ENCODE measurements at regions not wholly inside any gene's neighbourhood (a gene's known extent, or its start where the extent isn't known, plus 50 kb on each side); places are given as distances from the start of the nearest gene placed in this dataset.
"Not testable (repeated sequence)": the region's sequence is repeated elsewhere in the genome, so short reads cannot be mapped to it uniquely, and the experiment has no call there.

GRCh38 chr3:43838877-43839276 is 148.1 kb downstream of the ABHD5 start:
- DNase-seq, result no peak

- no peak for DNase-seq
Measured at GRCh38 chr3:43843386-43843785, 152.6 kb downstream of the ABHD5 start.

DNA sequence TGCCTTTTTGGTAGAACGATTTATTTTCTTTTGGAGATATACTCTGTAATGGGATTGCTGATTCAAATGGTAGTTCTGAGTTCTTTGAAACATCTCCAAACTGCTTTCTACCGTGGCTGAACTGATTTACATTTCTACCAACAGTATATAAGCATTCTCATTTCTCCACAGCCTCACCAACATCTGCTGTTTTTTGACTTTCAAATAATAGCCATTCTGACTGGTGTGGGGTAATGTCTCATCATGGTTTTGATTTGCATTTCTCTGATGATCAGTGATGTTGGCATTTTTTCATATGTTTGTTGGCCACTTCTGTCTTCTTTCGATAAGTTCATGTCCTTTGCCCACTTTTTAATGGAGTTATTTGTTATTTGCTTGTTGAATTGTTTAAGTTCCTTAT is 154.0 kb downstream of the ABHD5 start:
- no peak for DNase-seq

- not testable (repeated sequence) for DNase-seq
Measured at GRCh38 chr3:43845553-43845952, 154.8 kb downstream of the ABHD5 start.

GRCh38 chr3:43852066-43852465 is 161.3 kb downstream of the ABHD5 start:
- no peak for DNase-seq

GRCh38 chr3:43854283-43854682 is 163.5 kb downstream of the ABHD5 start:
- no peak for DNase-seq

- no peak for DNase-seq
Measured at GRCh38 chr3:43854916-43855315, 164.2 kb downstream of the ABHD5 start.

DNA sequence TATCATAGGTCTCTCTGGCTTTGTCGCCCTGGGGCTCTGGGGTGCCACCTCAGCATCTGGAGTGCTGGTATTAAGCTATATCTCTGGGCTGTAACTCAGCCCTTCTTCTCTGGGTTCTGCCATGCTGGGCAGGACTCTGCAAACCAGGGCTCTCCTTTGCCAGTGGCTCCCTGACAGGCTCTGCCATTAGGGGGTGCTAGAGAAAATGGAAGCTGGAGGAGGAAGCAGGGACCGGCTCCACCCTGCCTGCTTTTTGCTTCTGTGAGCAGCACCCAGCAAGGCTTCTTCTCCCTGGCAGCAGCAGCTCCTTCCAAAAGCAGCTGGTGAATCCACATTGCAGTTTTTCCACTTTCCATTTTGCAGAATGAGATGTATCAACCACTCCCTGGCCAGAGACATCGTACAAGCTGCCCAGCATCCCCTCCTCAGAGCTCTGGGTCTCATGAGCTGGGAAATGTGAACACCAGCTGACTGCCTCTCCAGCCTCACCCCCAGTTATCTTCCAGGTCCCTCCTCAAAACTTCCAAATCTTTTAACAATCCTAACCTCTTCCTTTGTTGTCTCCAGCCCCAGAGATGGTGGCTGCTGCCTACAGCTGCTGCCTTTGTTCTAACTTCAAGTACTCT is 165.0 kb downstream of the ABHD5 start:
- DNase-seq, result peak; percentile 17 to 24

DNA sequence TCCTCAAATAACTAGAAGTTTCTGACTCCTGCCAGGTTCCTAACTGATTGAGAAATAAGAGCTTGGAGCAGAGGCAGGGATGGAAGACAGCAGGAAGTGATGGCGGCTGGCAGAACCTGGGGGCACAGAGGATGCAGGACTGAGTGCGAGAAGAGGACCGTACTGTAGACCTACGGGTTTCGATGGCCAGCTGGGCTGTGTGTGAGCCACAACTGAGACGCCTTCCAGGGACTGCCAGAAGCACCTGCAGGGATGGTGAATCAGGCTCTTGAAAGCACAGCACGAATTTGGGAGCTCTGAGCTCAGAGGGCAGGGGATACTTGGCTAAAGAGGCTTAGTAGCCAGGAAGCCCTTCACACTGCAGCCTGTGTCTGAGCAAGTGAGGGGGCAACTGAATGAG is 165.6 kb downstream of the ABHD5 start:
- DNase-seq, result no peak

DNA sequence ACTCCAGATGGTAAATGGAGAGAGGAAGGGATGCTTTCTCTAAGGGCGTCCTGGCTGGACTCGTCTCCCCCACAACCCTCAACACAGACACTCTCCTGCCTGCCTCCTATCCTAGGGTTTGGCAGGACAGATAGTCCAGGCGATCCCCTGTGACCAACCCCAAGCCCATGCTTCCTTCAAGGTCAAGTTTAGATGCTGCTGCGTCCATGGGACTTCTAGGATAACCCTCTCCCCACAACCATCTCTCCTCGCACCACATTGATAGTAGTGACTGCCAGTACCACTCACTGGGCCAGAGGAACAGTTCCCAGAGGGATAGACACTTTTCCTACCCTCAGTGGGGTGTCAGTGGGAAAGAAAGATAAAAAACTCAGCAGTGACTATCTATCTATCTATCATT is 166.0 kb downstream of the ABHD5 start:
- DNase-seq, result no peak

GRCh38 chr3:43857361-43858293 is 166.9 kb downstream of the ABHD5 start:
- no peak for DNase-seq

GRCh38 chr3:43858294-43858701 is 167.6 kb downstream of the ABHD5 start:
- DNase-seq, result no peak

- no peak for DNase-seq
Measured at GRCh38 chr3:43859766-43860165, 169.0 kb downstream of the ABHD5 start.

- no peak for DNase-seq
Measured at GRCh38 chr3:43861635-43862034, 170.9 kb downstream of the ABHD5 start.

DNA sequence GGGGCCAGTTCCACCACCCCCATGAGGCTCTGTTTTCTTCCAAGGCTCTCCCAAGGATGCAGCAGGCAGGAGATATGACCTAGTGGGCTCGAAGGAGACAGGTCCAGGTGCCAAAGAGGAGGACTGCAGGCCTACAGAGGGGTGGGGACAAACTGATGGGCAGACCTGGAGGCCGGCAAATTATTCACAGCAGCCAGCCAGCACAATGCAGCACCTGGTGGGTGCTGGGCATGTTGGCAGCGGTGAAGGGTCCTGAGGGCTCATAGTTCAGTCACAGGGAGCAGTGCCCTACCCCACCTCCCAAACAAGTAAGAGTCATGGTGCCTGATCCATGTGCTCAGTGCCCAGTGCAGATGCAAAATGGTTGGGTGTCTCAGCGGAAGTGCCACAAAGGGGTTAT is 171.7 kb downstream of the ABHD5 start:
- DNase-seq, result no peak

DNA sequence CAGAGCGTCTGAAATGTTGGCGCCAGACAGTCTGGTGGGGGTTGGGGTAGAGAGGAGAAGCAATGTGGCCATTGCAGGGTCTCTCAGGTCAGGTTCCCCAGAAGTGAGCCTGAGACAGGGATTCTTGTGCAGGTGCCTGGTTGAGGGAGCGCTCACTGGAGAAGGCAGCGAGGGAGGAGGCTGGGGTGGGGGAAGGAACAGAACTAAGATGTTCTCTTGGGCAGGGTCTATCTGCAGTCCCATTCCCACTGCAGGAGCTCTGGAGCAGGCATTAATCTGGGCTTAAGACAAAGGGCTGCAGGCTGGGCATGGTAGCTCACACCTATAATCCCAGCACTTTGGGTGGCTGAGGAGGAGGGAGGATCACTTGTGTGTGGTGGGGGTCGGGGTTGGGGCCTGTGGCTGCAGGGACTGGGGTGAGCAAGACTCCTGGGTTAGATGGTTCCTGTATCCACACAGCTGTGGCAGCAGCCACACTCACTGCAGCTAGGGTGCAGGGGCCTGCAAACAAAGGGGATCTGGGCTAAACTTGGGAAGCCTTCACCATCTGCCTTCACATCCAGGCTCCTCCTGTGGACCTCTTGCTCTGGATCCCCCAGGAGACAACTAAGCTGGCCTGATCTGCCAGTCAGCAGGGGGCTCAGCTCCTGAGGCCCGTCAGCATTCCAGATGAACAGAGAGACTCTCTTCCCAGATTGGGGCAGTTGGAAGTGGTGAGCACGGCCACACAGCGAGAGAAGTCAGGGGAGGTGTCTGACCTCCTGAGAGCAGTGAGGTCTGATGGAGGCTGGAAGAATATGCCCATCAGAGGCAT is 172.5 kb downstream of the ABHD5 start:
- no peak for DNase-seq

GRCh38 chr3:43863966-43864933 is 173.5 kb downstream of the ABHD5 start:
- no peak for DNase-seq

DNA sequence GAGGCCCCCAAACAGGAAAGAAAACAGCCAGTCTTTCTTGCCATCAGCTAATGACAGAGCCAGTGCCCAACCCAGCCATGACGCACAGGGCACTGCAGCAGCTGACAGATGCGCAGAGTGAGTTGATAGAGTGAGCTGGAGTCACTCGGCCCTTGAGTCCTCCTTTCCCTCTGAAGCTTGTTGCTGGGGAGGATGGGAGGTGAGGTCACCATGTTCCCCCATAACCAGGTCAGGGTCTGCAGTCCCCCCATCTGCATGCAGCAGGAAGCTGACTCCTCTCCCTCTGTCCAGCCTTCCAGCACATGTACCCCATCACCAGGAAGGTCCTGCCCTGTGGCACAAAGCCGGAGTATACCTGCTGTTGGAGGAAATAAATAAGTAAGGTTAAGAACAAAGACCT is 174.6 kb downstream of the ABHD5 start:
- DNase-seq, result no peak

GRCh38 chr3:43865887-43866528 is 175.3 kb downstream of the ABHD5 start:
- DNase-seq, result no peak

DNA sequence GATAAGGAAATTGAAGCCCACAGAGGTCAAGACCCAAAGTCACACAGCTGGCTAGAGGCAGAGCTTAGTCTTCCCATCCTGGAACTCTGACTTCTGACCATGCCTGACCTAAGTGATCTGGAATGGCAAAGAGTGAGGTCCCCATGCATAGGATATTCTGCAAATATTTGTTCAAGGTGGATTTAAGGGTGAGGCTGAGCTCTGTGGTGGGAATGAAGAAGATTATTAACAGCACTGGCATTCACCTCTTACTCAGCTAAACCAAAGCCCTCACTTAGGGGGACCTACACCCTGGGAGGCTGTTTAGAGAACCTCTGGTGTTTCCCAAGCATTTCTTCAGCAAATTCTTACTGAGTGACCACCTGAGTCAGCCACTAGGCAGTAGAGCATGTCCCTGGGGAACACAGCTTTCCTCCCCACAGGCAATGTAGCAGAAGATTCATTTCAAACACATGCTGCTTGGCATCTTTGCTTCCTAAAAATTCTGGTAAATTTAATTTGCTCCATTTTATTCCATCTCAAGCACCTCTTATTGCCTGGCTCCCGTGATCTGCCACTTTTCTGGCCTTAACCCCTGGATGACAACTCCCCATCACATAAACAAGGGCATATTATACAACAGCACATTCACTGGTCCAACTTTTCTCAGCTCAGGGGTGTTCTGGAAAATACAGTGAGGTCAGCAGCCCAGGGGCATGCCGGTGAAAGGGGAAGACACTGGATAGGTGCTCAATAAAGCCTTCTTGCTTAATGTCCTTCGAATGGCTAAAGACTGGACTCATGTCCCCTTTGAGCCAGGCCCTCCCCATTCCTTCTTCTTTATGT is 176.0 kb downstream of the ABHD5 start:
- no peak for DNase-seq
